ENCODE measurements at regions not wholly inside any gene's neighbourhood (a gene's known extent, or its start where the extent isn't known, plus 50 kb on each side); places are given as distances from the start of the nearest gene placed in this dataset.

DNA sequence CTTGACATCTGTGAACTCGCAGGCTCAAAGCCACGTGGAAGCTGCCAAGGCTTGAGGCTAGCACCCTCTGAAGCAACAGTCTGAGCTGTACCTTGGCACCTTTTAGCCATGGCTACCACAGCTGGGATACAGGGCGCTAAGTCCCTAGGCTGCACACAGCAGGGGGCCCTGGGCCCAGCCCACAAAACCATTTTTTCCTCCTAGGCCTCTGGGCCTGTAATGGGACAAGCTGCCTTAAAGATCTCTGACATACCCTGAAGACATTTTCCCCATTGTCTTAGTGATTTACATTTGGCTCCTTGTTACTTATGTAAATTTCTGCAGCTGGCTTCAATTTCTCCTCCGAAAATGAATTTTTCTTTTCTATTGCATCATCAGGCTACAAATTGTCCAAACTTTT is 455.9 kb downstream of the TDRD3 start:
- TF ChIP-seq CTCF (IDR thresholded peaks at IDR 0.05) (no peak), POLR2A (IDR thresholded peaks at IDR 0.05) (no peak)

Data from body of pancreas (tissue), 4 donors.